GM19324 (cell line): ENCODE measurements at regions not wholly inside any gene's neighbourhood (a gene's known extent, or its start where the extent isn't known, plus 50 kb on each side); places are given as distances from the start of the nearest gene placed in this dataset.
"Not testable (repeated sequence)": the region's sequence is repeated elsewhere in the genome, so short reads cannot be mapped to it uniquely, and the experiment has no call there.

ENCODE experiments used
- ATAC-seq: cut with Tn5 transposase; IDR thresholded peaks from one replicate; pipeline ENCODE4 v1.9.1; 2021; ENCODE audit warnings: mild to moderate bottlenecking, moderate library complexity; ENCODE audit not compliant: unreplicated experiment, low FRiP score

DNA sequence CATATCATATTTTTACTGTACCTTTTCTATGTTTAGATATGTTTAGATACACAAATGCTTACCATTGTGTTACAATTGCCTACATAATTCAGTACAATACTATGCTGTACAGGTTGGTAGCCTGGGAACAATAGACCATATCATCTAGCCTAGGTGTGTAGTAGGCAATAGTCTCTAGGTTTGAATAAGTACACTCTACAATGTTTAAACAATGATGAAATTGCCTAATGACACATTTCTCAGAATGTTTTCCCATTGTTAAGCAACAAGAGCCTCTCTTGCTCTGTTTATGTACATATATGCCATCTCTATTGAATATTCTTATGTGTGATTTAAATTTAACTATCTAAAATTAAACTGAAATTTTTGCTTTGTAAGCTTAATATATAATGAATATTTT is 209.6 kb upstream of the ST8SIA4 start:
- no peak for ATAC-seq

GRCh38 chr5:101103874-101104273 is 200.8 kb upstream of the ST8SIA4 start:
- ATAC-seq: peak; percentile 68

- no peak for ATAC-seq
Observed at GRCh38 chr5:101102506-101102905, 199.4 kb upstream of the ST8SIA4 start.

DNA sequence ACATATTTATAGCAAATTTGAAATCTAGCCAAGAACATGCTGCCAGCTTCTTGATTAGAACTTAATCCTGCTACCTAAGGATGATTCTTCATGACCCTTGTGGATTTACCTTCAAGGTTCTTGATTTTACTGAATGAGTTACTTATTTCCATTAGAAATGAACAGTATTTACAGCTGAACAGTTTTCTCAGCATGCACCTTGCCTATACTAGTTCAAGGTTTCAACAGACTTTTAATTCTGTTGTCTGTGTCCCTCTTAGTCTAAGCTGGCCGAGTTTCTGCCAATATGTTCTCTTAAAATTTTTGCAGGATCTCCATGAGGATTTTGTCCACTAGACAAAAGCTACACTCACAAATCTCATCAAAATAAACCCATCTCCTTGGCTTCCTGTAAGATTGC is 188.8 kb upstream of the ST8SIA4 start:
- no peak for ATAC-seq

DNA sequence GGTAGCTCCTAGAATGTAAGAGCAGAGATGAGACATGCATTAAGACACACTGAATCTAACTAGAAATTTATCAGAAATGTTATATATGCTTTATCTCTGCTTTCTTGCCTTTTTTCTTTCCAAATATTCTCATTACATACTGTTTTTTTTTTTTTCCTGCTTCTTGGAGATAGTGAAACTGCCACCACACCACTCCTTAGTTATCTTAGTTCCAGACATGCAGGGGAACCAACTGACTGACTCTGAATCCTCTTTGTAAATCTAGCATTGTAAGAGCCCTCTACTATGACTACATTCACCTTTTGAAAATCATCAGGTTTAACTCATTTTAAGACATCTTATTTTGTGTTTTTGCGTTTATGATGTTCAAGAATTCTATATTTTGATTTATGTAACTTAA is 181.3 kb upstream of the ST8SIA4 start:
- no peak for ATAC-seq

GRCh38 chr5:101080462-101081240 is 177.6 kb upstream of the ST8SIA4 start:
- ATAC-seq: no peak

GRCh38 chr5:101068298-101068697 is 165.2 kb upstream of the ST8SIA4 start:
- no peak for ATAC-seq

GRCh38 chr5:101067429-101067828 is 164.3 kb upstream of the ST8SIA4 start:
- ATAC-seq: no peak

DNA sequence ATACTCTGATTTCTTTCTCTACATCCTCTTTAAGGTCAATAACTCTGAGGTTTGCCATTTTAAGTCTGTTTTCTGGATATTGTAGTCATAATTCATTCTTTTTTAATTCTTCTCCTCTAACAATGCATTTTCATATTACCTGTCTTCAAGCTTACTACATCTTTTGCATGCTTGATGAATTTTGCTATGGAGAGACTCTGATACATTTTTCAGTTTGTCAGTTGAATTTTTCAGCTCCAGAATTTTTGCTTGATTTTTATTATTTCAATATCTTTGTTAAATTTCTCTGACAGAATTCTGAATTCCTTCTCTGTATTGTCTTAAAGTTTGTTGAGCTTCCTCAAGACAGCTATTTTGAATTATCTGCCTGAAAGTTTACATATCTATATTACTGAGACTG is 159.8 kb upstream of the ST8SIA4 start:
- no peak for ATAC-seq

DNA sequence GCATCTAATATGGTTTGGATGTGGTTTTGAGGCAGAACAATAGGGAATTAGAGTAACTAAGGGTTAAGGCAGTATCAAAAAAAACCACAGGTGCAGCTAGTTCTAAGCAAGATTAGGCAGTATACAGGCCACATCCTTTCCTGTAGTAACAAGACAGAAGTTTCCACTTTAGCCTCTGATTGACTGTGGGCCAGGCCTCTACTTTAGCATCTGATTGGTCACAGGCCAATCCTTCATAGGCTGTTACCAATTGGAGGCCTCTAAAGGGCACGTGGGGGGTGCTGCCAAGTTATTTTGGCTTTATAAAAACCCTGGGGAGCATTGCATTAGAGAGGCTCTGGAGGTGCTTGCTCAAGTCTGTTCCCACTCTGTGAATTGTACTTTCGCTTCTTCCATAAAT is 144.1 kb upstream of the ST8SIA4 start:
- ATAC-seq: no peak

DNA sequence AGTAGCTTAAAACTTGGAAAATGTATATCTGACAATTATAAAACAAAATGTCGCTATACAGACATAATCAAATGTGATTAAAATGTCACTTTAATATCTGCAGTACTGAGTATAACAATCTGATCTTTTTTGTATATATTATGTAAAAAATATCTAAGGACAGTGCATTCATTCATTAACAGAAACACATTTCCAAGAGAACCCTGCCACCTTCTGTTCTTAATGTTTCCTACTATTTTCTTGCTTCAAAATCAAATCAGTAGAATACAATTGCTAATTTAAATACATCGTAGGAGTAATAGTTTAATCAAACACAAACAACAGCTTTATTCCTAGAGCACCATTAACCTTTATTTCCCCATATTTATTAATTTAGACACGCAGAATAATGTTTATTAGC is 142.6 kb upstream of the ST8SIA4 start:
- ATAC-seq: no peak

- not testable (repeated sequence) for ATAC-seq
Observed at GRCh38 chr5:101040002-101040401, 136.9 kb upstream of the ST8SIA4 start.

- ATAC-seq: no peak
Observed at GRCh38 chr5:101036778-101037177, 133.7 kb upstream of the ST8SIA4 start.

- ATAC-seq: no peak
Observed at GRCh38 chr5:101035425-101035824, 132.3 kb upstream of the ST8SIA4 start.

GRCh38 chr5:101024299-101024698 is 121.2 kb upstream of the ST8SIA4 start:
- no peak for ATAC-seq

DNA sequence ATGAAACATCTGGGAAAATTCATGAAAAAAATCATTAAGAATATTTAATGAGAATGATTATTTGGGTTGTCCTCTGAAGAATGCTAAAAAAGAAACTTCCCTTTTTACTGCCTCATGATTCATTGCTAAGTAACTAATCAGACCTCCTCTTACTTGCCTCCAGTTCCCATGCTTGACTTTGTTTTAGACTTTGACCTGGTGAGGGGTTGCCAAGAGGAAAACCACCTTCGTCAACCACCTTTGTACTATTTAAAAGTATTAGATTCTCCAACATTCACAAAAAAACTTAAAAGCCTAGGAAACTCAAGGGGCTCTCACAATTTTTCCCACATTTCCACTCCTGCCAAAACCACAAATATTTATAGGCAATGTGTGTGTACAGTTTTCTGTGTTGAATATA is 115.2 kb upstream of the ST8SIA4 start:
- no peak for ATAC-seq

DNA sequence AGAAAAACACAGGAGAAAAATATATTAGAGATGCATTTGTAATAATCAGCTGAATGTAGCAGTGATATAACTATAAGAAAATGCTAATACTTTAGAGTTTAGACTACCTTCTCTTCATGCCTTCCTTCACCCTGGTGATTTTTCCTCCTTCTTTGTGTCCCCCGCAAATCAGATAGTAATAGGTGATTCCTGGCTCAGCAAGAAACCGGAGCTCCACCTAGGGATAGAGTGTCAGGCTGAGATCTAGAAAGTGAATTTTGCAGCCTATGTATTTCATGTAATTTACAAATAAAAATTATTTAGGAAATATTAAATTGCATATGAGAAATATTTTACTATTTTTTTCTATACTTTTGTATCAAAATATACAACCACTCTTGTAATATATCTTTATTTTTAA is 109.8 kb upstream of the ST8SIA4 start:
- ATAC-seq: no peak

GRCh38 chr5:101009758-101010519 is 106.9 kb upstream of the ST8SIA4 start:
- peak; percentile 97 for ATAC-seq

DNA sequence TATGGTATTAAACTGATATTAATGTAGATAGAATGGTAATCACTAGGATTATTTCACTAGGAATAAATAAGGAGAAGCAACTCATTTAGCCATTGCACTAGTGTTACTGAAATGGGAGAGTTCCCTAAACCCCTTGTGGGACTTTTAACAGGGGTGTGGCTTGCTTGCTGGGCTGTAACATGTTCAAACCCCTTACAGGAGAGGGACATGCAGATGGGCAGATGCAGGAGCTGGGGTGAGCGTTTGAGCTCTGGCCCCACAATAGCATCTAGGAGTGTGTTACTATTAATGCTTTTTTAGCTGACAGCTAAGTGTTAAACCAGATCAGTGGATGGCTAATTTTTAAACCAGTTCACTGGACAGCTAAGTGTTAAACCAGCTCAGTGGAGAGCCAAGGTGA is 89.3 kb upstream of the ST8SIA4 start:
- no peak for ATAC-seq

GRCh38 chr5:100983601-100984000 is 80.5 kb upstream of the ST8SIA4 start:
- not testable (repeated sequence) for ATAC-seq

DNA sequence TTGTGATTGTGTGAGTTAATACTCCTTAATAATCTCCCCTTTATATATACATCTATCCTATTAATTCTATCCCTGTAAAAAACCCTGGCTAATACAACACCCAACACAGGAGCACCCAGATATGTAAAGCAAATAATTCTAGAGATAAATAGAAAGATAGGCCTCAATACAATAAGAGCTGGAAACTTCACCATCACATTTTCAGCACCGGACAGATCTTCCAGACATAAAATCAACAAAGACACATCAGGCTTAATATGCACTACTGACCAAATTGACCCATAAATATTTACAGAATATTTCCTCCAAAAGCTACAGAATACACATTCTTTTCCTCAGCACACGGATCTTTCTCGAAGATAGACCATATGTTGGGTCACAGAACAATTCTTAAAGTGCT is 71.0 kb upstream of the ST8SIA4 start:
- no peak for ATAC-seq

- no peak for ATAC-seq
Observed at GRCh38 chr5:100970646-100971255, 67.7 kb upstream of the ST8SIA4 start.
